GM23338 (cell line): ENCODE measurements at regions not wholly inside any gene's neighbourhood (a gene's known extent, or its start where the extent isn't known, plus 50 kb on each side); places are given as distances from the start of the nearest gene placed in this dataset.

Source experiments
- CREB1 ChIP-seq: fragments of 250-450 bp; sonication (Bioruptor Pico); IDR thresholded peaks from 2 replicates; pipeline ENCODE4 v1.5.0; 2020; ENCODE audit warnings: low read depth, mild to moderate bottlenecking, moderate library complexity
- EZH2 ChIP-seq: fragments of 200-600 bp; sonication (generic); IDR thresholded peaks from one replicate; pipeline ENCODE4 v1.8.0; 2017; ENCODE audit warnings: antibody characterized with exemption, mild to moderate bottlenecking, low read depth; ENCODE audit not compliant: unreplicated experiment
- EZH2phosphoT487 ChIP-seq: fragments of 200-600 bp; sonication (generic); IDR thresholded peaks from one replicate; pipeline ENCODE4 v1.8.1; 2018; ENCODE audit warnings: antibody characterized with exemption; ENCODE audit not compliant: unreplicated experiment
- JUNB ChIP-seq: IDR thresholded peaks from one replicate; pipeline ENCODE4 v1.6.1; 2016; ENCODE audit warnings: antibody characterized with exemption; ENCODE audit not compliant: unreplicated experiment
- NANOG ChIP-seq: IDR thresholded peaks from 2 replicates; pipeline ENCODE4 v1.6.1; 2016; ENCODE audit warnings: antibody characterized with exemption, borderline replicate concordance
- POLR2AphosphoS5 ChIP-seq: IDR thresholded peaks from 2 replicates; pipeline ENCODE4 v1.6.1; 2016; ENCODE audit warnings: antibody characterized with exemption, low read depth
- ZNF331 ChIP-seq: fragments of 250-450 bp; sonication (Bioruptor Pico); IDR thresholded peaks from 2 replicates; pipeline ENCODE4 v1.5.0; 2020; ENCODE audit warnings: low read depth, mild to moderate bottlenecking, moderate library complexity
- TF ChIP-seq, protein P1 (sequence below), 2 experiments: fragments of 200-600 bp in 1 of 2; sonication (generic) in 1 of 2; conservative IDR thresholded peaks; 2 replicates each; pipeline versions ENCODE4 v1.5.1 to v1.6.1; 2016 to 2017; ENCODE audit warnings: antibody characterized with exemption in 2 of 2, low read depth in 2 of 2, mild to moderate bottlenecking in 2 of 2, moderate library complexity in 1 of 2
- TF ChIP-seq, protein P2 (sequence below): IDR thresholded peaks from one replicate; pipeline ENCODE4 v1.6.1; 2018; ENCODE audit warnings: antibody characterized with exemption; ENCODE audit not compliant: unreplicated experiment

DNA sequence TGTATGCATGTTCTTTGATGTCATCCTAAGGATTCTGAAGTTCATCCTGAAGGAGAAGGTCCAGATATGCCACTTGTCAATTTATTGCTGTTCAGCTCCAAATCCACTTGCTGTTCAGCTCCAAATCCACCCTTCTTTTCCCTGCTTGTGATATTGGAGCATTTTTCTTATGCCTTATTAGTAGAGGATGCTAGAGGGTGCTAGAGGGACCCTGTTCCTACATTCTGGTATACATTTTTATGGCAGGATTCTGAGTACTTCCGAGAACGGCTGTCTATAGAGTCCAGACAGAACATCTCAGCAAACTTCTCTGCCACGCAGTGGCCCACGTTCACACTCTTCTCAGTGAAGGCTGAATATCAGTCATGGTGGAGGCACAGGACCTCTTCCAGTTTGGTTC lies 406.7 kb downstream of the NOVA1 start:
- TF ChIP-seq, protein P1, sequence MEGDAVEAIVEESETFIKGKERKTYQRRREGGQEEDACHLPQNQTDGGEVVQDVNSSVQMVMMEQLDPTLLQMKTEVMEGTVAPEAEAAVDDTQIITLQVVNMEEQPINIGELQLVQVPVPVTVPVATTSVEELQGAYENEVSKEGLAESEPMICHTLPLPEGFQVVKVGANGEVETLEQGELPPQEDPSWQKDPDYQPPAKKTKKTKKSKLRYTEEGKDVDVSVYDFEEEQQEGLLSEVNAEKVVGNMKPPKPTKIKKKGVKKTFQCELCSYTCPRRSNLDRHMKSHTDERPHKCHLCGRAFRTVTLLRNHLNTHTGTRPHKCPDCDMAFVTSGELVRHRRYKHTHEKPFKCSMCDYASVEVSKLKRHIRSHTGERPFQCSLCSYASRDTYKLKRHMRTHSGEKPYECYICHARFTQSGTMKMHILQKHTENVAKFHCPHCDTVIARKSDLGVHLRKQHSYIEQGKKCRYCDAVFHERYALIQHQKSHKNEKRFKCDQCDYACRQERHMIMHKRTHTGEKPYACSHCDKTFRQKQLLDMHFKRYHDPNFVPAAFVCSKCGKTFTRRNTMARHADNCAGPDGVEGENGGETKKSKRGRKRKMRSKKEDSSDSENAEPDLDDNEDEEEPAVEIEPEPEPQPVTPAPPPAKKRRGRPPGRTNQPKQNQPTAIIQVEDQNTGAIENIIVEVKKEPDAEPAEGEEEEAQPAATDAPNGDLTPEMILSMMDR (conservative IDR thresholded peaks at IDR 0.05; ENCODE audit: low read depth in 2 of 2) = peak; percentile 24 to 31; a peak in 3 of 4 replicates
- TF ChIP-seq, protein P2, sequence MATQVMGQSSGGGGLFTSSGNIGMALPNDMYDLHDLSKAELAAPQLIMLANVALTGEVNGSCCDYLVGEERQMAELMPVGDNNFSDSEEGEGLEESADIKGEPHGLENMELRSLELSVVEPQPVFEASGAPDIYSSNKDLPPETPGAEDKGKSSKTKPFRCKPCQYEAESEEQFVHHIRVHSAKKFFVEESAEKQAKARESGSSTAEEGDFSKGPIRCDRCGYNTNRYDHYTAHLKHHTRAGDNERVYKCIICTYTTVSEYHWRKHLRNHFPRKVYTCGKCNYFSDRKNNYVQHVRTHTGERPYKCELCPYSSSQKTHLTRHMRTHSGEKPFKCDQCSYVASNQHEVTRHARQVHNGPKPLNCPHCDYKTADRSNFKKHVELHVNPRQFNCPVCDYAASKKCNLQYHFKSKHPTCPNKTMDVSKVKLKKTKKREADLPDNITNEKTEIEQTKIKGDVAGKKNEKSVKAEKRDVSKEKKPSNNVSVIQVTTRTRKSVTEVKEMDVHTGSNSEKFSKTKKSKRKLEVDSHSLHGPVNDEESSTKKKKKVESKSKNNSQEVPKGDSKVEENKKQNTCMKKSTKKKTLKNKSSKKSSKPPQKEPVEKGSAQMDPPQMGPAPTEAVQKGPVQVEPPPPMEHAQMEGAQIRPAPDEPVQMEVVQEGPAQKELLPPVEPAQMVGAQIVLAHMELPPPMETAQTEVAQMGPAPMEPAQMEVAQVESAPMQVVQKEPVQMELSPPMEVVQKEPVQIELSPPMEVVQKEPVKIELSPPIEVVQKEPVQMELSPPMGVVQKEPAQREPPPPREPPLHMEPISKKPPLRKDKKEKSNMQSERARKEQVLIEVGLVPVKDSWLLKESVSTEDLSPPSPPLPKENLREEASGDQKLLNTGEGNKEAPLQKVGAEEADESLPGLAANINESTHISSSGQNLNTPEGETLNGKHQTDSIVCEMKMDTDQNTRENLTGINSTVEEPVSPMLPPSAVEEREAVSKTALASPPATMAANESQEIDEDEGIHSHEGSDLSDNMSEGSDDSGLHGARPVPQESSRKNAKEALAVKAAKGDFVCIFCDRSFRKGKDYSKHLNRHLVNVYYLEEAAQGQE = no peak
- no peak for TF ChIP-seq POLR2AphosphoS5
- no peak for TF ChIP-seq EZH2
- TF ChIP-seq EZH2phosphoT487 = no peak
- TF ChIP-seq ZNF331 (CRISPR knock-in tag) = no peak
- TF ChIP-seq NANOG = no peak
- TF ChIP-seq CREB1 (CRISPR knock-in tag) = no peak
- no peak for TF ChIP-seq JUNB
